ENCODE measurements at regions not wholly inside any gene's neighbourhood (a gene's known extent, or its start where the extent isn't known, plus 50 kb on each side); places are given as distances from the start of the nearest gene placed in this dataset.

GRCh38 chr1:212201461-212201860 is 83.7 kb upstream of the PPP2R5A start:
- TF ChIP-seq POLR2A (IDR thresholded peaks at IDR 0.05) (no peak), CTCF (IDR thresholded peaks at IDR 0.05) (no peak)
